Glutamatergic neuron (in vitro differentiated cells): ENCODE measurements at regions not wholly inside any gene's neighbourhood (a gene's known extent, or its start where the extent isn't known, plus 50 kb on each side); places are given as distances from the start of the nearest gene placed in this dataset.
"Not testable (repeated sequence)": the region's sequence is repeated elsewhere in the genome, so short reads cannot be mapped to it uniquely, and the experiment has no call there.

Source experiments
- DNase-seq: peaks from one replicate; pipeline ENCODE4 v3.0.0; 2022
- H3K27ac Mint-ChIP-seq: one replicate; pipeline ENCODE4 v1.8.0; 2020; ENCODE audit warnings: mild to moderate bottlenecking, mixed read lengths, inconsistent platforms; ENCODE audit not compliant: unreplicated experiment
- H3K27me3 Mint-ChIP-seq: one replicate; pipeline ENCODE4 v1.8.0; 2020; ENCODE audit warnings: mild to moderate bottlenecking, moderate library complexity, mixed read lengths, inconsistent platforms; ENCODE audit not compliant: unreplicated experiment
- H3K36me3 Mint-ChIP-seq: one replicate; pipeline ENCODE4 v1.8.0; 2020; ENCODE audit warnings: mild to moderate bottlenecking, mixed read lengths, inconsistent platforms; ENCODE audit not compliant: unreplicated experiment
- H3K4me1 Mint-ChIP-seq: one replicate; pipeline ENCODE4 v1.8.0; 2020; ENCODE audit warnings: mild to moderate bottlenecking, low read depth, mixed read lengths, inconsistent platforms; ENCODE audit not compliant: unreplicated experiment
- H3K4me3 Mint-ChIP-seq: one replicate; pipeline ENCODE4 v1.8.0; 2020; ENCODE audit warnings: mild to moderate bottlenecking, mixed read lengths, inconsistent platforms; ENCODE audit not compliant: unreplicated experiment
- H3K9me3 Mint-ChIP-seq: one replicate; pipeline ENCODE4 v1.8.0; 2020; ENCODE audit warnings: mild to moderate bottlenecking, moderate library complexity, mixed read lengths, inconsistent platforms; ENCODE audit not compliant: unreplicated experiment
- TF ChIP-seq, protein P1 (sequence below): fragments of 200-600 bp; sonication (generic); IDR thresholded peaks from one replicate; pipeline ENCODE4 v1.5.0; 2021; ENCODE audit not compliant: partially characterized antibody, unreplicated experiment

DNA sequence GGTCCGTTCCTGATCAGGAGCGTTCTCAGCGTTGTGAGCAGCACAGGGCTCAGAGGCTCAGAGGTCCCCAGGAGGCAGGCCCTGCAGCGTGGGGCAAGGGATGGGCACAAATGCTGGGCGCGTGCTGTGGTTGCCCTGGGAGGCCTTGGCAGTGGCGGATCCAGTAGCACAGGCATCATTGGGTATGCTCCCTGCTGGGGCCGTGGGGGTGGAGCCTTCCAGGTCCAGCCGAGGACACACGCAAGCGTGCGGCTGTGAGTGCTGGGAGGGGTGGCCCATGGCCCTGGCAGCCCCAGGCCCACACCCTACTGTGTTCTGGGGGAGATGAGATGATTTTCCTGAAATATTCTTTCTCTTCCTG is 253.6 kb downstream of the ADGRD1 start:
- not testable (repeated sequence) for H3K27ac Mint-ChIP-seq, H3K36me3 Mint-ChIP-seq, H3K27me3 Mint-ChIP-seq, H3K9me3 Mint-ChIP-seq, H3K4me3 Mint-ChIP-seq, DNase-seq
- H3K4me1 Mint-ChIP-seq: peaks cover 12% of the 10 kb centered on the region

DNA sequence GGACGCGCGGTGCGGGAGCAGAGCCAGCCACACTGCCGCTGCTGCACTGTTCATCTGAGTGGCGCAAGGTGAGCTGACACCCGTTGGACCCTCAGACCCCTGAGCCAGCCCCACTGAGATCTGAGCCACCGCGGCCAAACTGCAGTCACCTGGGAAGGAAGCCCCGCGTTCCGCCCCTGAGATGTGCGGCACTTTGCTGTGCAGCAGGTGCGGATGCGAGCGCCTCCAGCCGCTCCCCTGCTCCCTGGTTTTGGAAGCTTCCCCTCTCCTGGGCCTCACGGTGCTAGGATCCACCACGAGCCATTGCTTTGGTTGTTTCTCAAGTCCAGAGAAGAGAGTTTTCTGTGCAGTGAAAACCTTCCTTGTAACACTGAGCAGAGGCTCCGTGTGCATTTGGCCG is 254.1 kb downstream of the ADGRD1 start:
- DNase-seq, H3K9me3 Mint-ChIP-seq, H3K27me3 Mint-ChIP-seq, H3K36me3 Mint-ChIP-seq, H3K4me3 Mint-ChIP-seq, H3K27ac Mint-ChIP-seq: not testable (repeated sequence)
- H3K4me1 Mint-ChIP-seq: peaks cover 12% of the 10 kb centered on the region

DNA sequence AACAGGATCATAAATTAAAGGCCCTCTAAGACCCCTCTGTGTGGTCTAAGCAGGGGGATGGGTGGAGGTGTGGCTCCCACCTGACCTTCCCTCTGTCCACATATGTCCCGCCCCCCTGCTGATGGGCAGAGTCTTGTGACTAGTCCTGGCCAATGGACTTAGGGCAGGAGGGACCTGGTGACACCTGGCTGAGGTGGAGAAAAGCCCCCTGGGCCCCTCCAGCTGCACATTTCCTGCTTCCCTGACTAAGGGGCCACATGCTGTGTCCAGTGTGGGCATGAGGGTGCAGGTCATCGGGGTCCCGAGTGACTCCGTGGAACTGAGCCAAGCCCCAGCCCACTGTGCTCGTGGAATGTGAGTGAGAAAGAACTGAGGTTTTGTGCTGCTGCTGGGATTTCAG is 254.7 kb downstream of the ADGRD1 start:
- H3K4me1 Mint-ChIP-seq: peaks cover 10% of the 10 kb centered on the region
- peaks cover 7% of the 10 kb centered on the region for H3K36me3 Mint-ChIP-seq
- H3K27me3 Mint-ChIP-seq: peaks cover 4% of the 10 kb centered on the region
- H3K4me3 Mint-ChIP-seq: no peak overlapping the region
- TF ChIP-seq, protein P1, sequence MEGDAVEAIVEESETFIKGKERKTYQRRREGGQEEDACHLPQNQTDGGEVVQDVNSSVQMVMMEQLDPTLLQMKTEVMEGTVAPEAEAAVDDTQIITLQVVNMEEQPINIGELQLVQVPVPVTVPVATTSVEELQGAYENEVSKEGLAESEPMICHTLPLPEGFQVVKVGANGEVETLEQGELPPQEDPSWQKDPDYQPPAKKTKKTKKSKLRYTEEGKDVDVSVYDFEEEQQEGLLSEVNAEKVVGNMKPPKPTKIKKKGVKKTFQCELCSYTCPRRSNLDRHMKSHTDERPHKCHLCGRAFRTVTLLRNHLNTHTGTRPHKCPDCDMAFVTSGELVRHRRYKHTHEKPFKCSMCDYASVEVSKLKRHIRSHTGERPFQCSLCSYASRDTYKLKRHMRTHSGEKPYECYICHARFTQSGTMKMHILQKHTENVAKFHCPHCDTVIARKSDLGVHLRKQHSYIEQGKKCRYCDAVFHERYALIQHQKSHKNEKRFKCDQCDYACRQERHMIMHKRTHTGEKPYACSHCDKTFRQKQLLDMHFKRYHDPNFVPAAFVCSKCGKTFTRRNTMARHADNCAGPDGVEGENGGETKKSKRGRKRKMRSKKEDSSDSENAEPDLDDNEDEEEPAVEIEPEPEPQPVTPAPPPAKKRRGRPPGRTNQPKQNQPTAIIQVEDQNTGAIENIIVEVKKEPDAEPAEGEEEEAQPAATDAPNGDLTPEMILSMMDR: no peak
- H3K9me3 Mint-ChIP-seq: peaks cover 9% of the 10 kb centered on the region
- DNase-seq: no peak
- no peak overlapping the region for H3K27ac Mint-ChIP-seq

DNA sequence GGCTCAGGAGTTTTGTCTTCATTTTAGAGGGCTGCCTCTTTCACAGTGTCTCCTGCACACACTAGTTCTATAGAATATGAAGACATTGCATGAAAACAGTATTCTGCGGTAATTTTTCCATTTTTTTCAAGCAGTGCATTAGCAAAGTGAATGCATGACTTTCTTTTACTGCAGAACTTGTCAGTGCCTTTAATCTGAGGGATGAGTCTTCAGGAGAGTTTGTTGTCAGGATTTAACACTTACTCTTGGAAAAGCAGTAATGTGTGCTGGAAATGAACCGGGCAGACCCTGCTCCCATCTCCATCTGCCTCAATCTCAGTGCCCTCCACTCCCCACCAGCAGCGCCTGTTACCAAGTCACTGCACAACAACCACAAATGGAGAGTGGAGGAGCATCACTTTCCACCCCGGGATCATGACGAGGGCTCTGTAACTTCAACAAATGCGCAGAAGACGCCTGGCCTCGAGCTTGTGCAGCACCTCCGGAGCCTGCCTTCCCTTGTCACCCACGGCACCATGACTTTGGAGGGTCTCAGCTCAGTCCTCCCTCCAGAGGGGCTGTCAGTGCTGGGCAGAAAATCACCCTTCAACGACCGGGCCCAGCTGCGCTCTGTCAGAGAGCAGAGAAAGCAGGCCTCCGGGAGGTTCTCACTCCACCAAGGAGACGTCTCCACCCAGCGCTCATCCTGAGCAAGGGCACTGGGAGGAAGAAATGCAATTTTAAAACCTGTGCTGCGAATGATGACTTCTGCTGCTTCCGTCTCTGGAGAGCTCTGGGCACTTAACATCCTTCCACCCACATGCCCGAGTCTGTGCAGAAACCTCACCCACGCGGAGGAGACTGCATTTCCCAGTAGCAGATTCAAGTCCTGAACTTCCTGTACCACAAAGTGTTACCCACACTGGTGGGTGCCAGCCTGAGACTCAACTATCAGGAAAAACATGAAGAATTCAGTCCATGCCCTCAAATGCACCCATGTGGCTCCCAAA is 255.7 kb downstream of the ADGRD1 start:
- TF ChIP-seq, protein P1: no peak
- H3K27ac Mint-ChIP-seq: no peak overlapping the region
- H3K27me3 Mint-ChIP-seq: peaks cover 4% of the 10 kb centered on the region
- peaks cover 9% of the 10 kb centered on the region for H3K9me3 Mint-ChIP-seq
- peak overlapping the region; percentile 25 for H3K4me3 Mint-ChIP-seq
- peaks cover 7% of the 10 kb centered on the region for H3K4me1 Mint-ChIP-seq
- no peak for DNase-seq
- H3K36me3 Mint-ChIP-seq: peaks cover 7% of the 10 kb centered on the region

DNA sequence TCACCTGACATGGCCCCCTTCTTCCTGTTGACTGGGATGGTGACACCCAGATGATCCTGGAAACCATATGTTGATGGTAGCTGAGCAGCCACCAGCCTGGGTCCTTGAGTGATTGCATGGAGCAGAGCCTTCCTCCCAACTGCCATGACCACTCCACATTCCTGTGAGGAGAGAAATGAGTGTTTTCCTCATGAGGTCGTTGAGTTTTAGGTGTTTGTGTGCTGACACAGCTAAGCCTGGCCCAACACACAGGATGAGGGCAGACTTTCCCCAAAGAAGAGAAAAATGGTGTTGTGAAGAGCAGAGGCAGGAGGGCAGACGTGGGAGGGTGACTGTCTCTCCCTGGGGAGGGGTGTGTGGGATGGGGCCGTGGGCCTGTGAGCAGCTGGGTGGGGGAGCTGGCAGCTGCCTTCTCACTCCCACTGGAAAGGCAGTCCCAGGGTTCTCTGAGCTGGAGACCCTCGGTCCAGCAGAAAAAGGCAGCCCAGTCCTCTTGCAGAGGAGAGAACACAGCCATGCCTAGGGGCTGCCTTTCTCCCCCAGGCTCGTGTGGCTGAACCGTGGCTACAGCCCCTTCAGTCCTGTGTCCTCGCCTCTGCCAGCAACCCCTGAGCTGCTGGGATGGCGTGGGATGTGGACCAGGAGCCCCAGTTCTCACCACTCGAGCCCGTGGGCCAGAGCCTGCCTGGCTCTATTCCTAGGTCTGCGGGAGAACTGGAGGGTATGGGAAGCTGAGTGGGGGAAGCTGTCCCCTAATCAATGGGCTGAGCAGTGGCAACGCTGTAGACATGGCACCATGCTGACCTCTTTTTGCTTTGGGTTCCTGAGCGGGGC is 257.0 kb downstream of the ADGRD1 start:
- no peak for DNase-seq
- Mint-ChIP-seq H3K9me3 (peaks cover 6% of the 10 kb centered on the region), H3K27me3 (peaks cover 4% of the 10 kb centered on the region), H3K4me1 (peaks cover 2% of the 10 kb centered on the region), H3K27ac (no peak overlapping the region), H3K4me3 (no peak overlapping the region), H3K36me3 (peaks cover 7% of the 10 kb centered on the region)
- TF ChIP-seq, protein P1: no peak
